Umbilical cord (tissue), 1 donor: ENCODE measurements at regions not wholly inside any gene's neighbourhood (a gene's known extent, or its start where the extent isn't known, plus 50 kb on each side); places are given as distances from the start of the nearest gene placed in this dataset.
A peak's percentile ranks its signal among the peaks of the same experiment; 100 is the strongest.

Experiments used
- DNase-seq: peaks from one replicate; pipeline ENCODE4 v3.0.0-alpha.2; 2015; ENCODE audit warnings: low spot score

- no peak for DNase-seq
Observed at GRCh38 chr4:13250263-13250662, 233.9 kb downstream of the RAB28 start.

GRCh38 chr4:13248621-13249298 lies 235.4 kb downstream of the RAB28 start:
- DNase-seq: no peak

GRCh38 chr4:13246107-13246506 lies 238.0 kb downstream of the RAB28 start:
- no peak for DNase-seq

DNA sequence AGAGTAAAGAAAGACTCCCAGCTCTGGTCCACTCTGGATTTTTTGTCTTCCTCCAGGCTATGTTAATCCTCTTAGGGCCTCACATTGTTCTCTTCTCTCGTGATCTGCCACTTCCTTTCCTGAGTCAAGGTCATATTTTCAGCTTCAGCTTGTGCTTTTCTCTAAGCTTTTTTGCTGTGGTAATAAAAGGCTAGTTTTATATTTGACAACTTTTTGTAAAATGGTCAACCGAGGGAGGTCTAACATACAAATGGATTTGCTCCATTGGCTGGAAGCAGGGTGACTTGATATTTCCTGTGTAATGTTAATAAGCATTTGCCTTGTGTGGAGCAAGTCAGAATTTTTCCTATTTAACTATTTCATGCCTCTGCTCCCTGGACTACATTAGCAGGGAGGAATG lies 239.7 kb downstream of the RAB28 start:
- DNase-seq: no peak

DNA sequence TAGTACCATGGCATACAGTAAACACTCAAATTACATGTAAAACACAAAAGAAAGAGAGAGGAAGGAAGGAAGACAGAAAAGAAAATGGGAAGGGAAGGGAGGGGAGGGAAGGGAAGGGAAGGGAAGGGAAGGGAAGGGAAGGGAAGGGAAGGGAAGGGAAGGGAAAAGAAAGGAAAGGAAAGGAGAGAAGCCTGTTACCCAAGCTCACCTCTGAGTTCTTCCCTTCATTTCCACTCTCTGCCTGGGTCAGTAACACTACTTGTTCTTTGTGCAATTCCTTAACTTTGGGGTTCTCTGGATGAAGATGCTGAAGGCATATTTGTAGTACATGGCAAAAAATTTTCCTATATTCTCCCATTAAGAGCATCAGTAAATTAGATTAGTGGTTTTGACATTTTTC lies 241.0 kb downstream of the RAB28 start:
- DNase-seq: no peak

GRCh38 chr4:13240066-13240465 lies 244.1 kb downstream of the RAB28 start:
- no peak for DNase-seq

GRCh38 chr4:13238936-13239335 lies 245.2 kb downstream of the RAB28 start:
- DNase-seq: no peak

DNA sequence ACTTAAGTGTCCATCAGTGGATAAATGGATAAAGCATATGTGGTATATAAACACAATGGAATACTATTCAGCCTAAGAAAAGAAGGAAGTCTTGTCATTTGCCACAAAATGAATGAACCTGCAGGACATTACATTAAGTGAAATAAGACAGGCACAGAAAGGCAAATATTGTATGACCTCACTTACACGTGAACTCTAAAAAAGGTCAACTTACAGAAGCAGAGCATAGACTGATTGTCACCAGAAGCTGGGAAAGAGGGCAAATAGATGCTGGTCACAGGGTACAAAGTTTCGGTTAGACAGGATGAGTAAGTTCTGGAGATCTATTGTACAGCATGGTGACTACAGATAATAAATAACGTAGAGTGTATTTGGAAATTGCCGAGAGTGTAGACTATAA lies 247.7 kb downstream of the RAB28 start:
- no peak for DNase-seq

DNA sequence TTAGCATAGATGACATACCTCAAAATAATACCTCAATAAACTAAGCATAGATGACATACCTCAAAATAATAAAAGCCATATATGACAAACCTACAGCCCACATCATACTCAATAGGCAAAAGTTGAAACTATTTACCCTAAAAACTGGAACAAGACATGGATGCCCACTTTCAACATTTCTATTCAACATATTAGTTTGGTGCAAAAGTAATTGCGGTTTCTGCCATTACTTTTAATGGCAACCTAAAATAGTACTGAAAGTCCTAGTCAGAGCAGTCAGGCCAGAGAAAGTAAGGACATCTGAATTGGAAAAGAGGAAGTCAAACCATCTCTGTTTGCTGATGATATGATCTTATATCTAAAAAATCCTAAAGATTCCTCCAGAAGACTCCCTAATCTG lies 250.4 kb downstream of the RAB28 start:
- no peak for DNase-seq

- DNase-seq: no peak
Observed at GRCh38 chr4:13219971-13220370, 264.2 kb downstream of the RAB28 start.

DNA sequence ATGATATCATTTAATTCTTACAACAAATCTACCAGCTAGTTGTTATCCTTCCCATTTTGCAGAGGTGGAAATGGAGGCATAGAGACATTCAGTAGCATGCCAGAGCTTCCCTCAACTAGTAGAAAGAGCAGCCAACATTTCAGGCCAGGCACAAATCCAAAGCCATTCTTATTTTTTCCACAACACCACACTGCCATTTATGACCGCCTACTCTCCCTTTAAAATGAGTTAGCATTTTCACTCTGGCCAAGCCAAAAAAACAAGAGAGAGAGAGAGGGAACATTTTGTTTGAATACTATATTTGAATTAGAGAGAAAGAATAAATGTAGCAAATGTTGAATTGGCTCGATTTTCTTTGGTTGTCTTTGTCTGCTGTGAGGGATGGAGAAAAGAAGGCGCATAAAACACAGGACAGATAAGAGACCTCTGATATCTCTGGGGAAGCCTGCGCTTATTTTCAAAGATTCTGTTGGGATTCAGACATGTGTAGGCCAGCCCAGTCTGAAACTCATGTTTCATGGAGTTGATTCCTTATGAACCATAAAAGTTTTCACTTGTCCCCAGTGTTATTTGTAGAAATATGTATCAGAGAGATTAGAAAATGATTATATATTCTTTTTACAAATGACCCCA lies 265.7 kb downstream of the RAB28 start:
- DNase-seq: peak; percentile 26

GRCh38 chr4:13215560-13215959 lies 268.6 kb downstream of the RAB28 start:
- DNase-seq: no peak

GRCh38 chr4:13212936-13213335 lies 271.2 kb downstream of the RAB28 start:
- DNase-seq: no peak

DNA sequence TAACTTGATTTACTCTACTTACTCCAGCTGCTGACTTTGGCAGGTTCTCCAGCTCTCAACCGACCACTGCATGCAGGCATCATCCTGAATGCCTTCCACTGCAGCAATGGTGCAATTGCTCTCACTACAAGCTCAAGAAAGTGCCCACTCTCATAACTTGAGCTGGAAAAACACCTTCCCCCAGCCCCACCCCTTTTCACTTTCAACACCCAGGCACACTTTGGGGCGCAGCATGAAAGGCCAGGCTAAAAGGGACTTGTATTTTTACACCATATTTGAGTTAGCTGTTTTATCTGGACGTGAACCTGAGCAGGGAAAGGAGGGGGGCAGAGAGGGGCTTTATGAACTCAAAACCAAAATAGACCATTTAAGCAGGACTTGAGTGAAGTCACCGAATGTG lies 274.5 kb downstream of the RAB28 start:
- DNase-seq: no peak

- DNase-seq: no peak
Observed at GRCh38 chr4:13208558-13209193, 275.5 kb downstream of the RAB28 start.

GRCh38 chr4:13207226-13207625 lies 276.9 kb downstream of the RAB28 start:
- DNase-seq: no peak

DNA sequence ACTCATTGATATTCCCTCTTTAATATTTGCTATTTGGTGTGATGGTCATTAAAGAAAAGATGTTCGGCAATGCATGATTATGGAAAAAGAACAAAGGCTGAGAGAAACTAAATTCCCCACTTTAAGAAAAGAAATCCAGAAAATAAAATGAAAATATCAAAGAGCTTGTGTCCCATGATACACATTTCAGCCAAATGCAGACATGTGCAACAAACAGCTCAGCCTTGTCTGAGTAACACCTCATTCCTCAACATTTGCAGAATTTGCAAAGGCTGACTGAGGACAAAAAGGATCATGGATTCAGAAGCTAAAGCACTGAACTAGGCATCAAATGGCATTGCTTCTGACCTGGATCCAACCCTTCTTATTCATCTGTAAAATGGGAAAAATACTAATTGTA lies 281.0 kb downstream of the RAB28 start:
- DNase-seq: peak; percentile 9

DNA sequence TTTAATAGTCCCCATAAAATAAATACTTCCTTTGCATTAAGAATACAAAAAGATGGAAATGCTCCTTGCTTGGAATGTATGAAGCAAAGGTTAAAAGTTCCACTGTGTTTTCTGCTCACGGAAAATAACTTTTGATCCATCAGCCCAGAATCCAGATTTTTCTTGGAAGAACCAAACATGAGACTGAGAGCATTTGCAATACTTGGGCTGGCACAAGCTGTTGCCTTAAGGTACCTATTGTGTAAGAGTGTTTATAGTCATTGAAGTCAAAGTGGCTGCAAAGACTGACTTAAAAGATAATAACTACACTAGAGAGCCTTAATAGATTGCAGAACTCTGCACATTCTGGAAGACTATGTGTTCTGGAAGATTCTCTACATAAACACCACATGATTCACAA lies 281.4 kb downstream of the RAB28 start:
- DNase-seq: peak; percentile 5

DNA sequence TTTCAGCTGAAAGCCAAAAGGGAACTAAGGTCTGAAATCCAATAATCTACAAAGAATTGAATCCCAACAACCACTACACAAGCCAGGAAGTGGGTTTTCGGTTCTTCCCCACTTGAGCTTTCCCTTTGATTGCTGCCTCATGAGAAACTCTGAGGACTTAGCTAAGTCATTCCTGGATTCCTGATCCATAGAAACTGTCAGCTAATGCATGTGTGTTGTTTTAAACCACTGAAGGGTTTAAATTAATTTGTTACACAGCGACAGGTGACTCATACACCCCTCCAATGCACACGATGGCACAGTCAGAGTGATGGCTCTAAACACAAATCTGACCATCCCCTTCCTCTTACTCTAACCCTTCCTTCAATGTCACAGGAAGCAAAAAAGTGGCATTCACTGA lies 282.9 kb downstream of the RAB28 start:
- DNase-seq: no peak

- no peak for DNase-seq
Observed at GRCh38 chr4:13196721-13197120, 287.4 kb downstream of the RAB28 start.

DNA sequence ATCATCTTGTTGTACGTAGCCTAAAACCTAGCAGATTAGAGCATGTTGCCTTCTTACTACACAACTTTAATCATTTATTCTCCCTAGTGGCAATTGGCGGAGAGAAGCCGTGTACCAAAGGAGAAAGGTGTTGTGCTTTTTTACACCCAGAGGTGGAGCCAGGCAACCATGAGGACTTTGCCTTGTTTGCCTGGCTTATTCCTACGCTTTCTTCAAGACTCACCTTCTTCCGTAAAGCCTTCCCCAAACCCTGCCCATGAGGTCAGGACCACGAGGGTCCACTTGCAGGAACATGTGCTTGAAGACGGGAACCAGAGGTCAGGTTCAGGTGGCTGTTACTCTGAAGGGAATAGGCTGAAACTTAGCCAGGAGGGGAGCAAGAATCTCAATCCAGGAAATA lies 290.5 kb downstream of the RAB28 start:
- no peak for DNase-seq

GRCh38 chr4:13190093-13190721 lies 293.9 kb downstream of the RAB28 start:
- no peak for DNase-seq

DNA sequence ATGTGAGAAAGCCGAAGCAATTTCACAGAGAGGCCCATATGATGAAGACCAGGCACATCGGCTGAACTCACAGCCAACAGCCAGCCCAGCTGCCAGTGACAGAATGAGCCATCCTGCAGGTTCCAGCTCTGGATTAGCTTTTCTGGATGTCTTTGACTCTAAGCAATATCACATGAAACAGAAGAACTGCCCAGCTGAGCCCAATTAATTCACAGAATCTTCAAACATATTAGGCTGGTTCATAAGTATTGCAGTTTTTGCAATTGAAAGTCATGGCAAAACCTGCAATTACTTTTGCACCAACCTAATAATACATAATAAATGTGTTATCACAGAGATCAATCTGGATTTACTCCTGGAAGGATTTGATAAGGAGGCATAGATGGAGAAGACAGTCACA lies 299.9 kb downstream of the RAB28 start:
- no peak for DNase-seq
